Body of pancreas (tissue), 4 donors: ENCODE measurements at regions not wholly inside any gene's neighbourhood (a gene's known extent, or its start where the extent isn't known, plus 50 kb on each side); places are given as distances from the start of the nearest gene placed in this dataset.

ENCODE experiments used
- ATAC-seq: fragments of 150-250 bp; one replicate; pipeline ENCODE4 v1.9.1; 2016
- DNase-seq, 4 donors: peaks; one replicate each; pipeline ENCODE4 v3.0.0-alpha.2; 2019
- H3K27ac ChIP-seq, 4 donors: fragments of 200-600 bp; sonication (generic); 1 replicate in 3 of 4; 2 replicates in 1 of 4; pipeline versions ENCODE4 v1.5.1 to v1.6.1; 2016 to 2019; ENCODE audit warnings: mild to moderate bottlenecking in 1 of 4, mixed read lengths in 1 of 4, moderate library complexity in 1 of 4
- H3K27me3 ChIP-seq, 2 donors: fragments of 200-600 bp; sonication (generic); one replicate each; pipeline ENCODE4 v1.6.0; 2016; ENCODE audit warnings: mild to moderate bottlenecking in 1 of 2
- H3K36me3 ChIP-seq, 2 donors: fragments of 200-600 bp; sonication (generic); replicated peaks in 1 of 2; 2 replicates each; pipeline ENCODE4 v1.5.1; 2016; ENCODE audit warnings: low read depth in 2 of 2; ENCODE audit not compliant: insufficient read depth in 1 of 2
- H3K4me1 ChIP-seq: fragments of 200-600 bp; sonication (generic); one replicate; pipeline ENCODE4 v1.6.0; 2016
- H3K4me3 ChIP-seq, 2 donors: fragments of 200-600 bp; sonication (generic); 1 replicate in 1 of 2; 2 replicates in 1 of 2; pipeline ENCODE4 v1.5.1; 2016 to 2019
- H3K9me3 ChIP-seq, 3 donors: fragments of 200-600 bp; sonication (generic); 1 replicate in 2 of 3; 2 replicates in 1 of 3; pipeline ENCODE4 v1.5.1; 2016
- POLR2A ChIP-seq, 3 donors: fragments of 450-650 bp; IDR thresholded peaks; one replicate each; pipeline ENCODE4 v1.6.1; 2016; ENCODE audit warnings: antibody characterized with exemption in 3 of 3, mild to moderate bottlenecking in 2 of 3
- WGBS, 2 donors: methylation state at CpG; one replicate each; pipeline ENCODE4 v1.1.5; 2017; 5-methylcytosine and 5-hydroxymethylcytosine counted together
- intact Hi-C: fragments of 100-400 bp; cut with DNase I; formaldehyde crosslinking; loops from one replicate; pipeline ENCODE4 v1.15.1; 2023
- TF ChIP-seq, protein P1 (sequence below), 7 experiments: fragments of 450-650 bp in 4 of 7; fragments of 200-600 bp in 3 of 7; sonication (generic) in 3 of 7; IDR thresholded peaks; one replicate each; pipeline ENCODE4 v1.5.1; 2016 to 2019; ENCODE audit warnings: antibody characterized with exemption in 7 of 7

DNA sequence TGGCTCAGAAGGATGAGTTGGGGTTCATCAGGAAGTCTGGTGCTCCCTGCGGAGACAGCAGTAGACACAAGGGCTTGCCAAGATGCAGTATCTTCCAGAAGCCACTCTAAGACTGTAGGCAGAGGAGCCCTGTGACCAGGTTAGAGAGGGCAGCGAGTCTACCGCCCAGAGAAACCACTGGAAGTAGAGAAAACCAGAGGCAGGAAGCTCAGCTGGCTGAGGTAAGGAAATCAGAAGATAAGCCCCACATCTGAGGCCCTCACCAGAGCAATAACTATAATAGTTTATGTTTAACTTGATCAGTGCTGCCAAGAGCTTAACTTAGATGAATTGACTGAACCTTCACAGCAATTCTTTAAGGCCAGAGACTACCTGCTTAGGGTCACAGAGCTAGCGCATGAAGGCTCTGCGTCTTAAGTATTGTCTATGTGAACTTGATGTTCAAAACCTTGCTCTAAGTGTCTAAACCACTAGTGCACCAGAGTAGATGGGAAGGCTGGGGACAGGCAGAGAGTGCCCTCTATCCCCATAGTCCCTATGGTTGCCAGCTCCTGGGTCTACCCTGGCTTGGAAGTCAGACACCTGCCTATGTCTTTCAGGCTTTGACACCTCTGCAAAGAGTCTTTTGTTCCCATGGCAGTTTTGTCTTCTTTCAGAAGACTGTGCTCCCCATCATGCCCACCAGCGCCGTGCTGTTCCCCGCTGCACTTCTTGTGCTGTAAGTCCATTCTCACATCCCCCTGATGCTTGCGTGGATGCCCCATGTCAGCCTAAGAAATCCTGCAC lies 228.2 kb upstream of the KLF4 start:
- intact Hi-C loops = no loop called here
- ATAC-seq = no peak
- Histone ChIP-seq H3K36me3 (no peaks in the 10 kb centered on the region), H3K9me3 (no peaks in the 10 kb centered on the region), H3K27me3 (no peaks in the 10 kb centered on the region), H3K4me1 (peaks cover 7% of the 10 kb centered on the region), H3K27ac (no peak overlapping the region), H3K4me3 (no peak overlapping the region)
- DNase-seq = no peak
- TF ChIP-seq, protein P1, sequence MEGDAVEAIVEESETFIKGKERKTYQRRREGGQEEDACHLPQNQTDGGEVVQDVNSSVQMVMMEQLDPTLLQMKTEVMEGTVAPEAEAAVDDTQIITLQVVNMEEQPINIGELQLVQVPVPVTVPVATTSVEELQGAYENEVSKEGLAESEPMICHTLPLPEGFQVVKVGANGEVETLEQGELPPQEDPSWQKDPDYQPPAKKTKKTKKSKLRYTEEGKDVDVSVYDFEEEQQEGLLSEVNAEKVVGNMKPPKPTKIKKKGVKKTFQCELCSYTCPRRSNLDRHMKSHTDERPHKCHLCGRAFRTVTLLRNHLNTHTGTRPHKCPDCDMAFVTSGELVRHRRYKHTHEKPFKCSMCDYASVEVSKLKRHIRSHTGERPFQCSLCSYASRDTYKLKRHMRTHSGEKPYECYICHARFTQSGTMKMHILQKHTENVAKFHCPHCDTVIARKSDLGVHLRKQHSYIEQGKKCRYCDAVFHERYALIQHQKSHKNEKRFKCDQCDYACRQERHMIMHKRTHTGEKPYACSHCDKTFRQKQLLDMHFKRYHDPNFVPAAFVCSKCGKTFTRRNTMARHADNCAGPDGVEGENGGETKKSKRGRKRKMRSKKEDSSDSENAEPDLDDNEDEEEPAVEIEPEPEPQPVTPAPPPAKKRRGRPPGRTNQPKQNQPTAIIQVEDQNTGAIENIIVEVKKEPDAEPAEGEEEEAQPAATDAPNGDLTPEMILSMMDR (IDR thresholded peaks at IDR 0.05) = no peak
- no peak for TF ChIP-seq POLR2A (IDR thresholded peaks at IDR 0.05)
- WGBS, 2 donors = 73 to 82% methylated on average over 9 of the region's 9 CpGs

DNA sequence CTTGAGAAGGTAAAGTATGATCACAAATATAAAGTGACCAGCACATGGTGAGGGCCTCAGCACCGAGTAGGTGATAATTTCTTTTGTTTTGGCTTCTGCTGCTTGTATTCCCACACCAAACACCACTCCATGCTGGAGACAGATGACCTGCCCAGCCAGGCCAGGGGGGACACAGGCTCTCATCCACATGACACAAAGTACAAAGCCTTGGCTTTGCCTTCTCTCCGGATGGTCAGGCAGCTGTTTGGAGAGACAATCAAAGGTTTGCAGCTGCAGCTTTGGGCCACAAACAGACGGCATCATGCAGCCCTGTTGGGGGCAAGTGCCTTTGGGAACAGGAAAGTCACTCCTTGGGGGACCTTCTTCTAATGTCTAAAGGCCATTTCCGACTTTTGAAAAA lies 226.2 kb upstream of the KLF4 start:
- H3K4me1 ChIP-seq = peaks cover 7% of the 10 kb centered on the region
- WGBS, 2 donors = 51 to 61% methylated on average over 4 of the region's 4 CpGs
- H3K9me3 ChIP-seq = no peaks in the 10 kb centered on the region
- H3K27me3 ChIP-seq = no peaks in the 10 kb centered on the region
- H3K27ac ChIP-seq = no peak overlapping the region
- TF ChIP-seq POLR2A (IDR thresholded peaks at IDR 0.05) = no peak
- TF ChIP-seq, protein P1 (IDR thresholded peaks at IDR 0.05) = no peak
- no peak for DNase-seq
- no peak for ATAC-seq
- intact Hi-C loops = no loop called here
- no peak overlapping the region for H3K4me3 ChIP-seq
- no peaks in the 10 kb centered on the region for H3K36me3 ChIP-seq

DNA sequence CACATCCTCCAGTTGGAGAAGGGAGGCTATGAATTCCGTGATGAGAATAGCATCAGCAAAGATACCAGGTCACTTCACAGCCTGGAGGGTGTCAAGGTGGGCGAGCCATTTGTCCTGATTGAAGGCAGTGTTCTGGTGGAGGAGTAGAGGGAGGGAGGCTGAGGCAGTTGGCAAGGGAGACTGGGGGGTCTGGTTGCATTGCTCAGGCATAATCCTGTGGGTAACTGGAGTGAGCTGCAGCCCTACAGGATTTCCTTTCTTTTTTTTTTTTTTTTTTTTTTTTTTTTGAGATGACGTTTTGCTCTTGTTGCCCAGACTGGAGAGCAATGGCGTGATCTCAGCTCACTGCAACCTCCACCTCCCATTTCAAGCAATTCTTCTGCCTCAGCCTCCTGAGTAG lies 223.9 kb upstream of the KLF4 start:
- 47 to 57% methylated on average over 4 of the region's 4 CpGs for WGBS, 2 donors
- intact Hi-C loops = no loop called here
- no peaks in the 10 kb centered on the region for H3K36me3 ChIP-seq
- no peaks in the 10 kb centered on the region for H3K9me3 ChIP-seq
- H3K27ac ChIP-seq = no peak overlapping the region
- peaks cover 0 to 4% of the 10 kb centered on the region in 2 donors for H3K27me3 ChIP-seq
- ATAC-seq = no peak
- no peak for TF ChIP-seq POLR2A (IDR thresholded peaks at IDR 0.05)
- TF ChIP-seq, protein P1 (IDR thresholded peaks at IDR 0.05) = no peak
- no peak for DNase-seq
- peaks cover 7% of the 10 kb centered on the region for H3K4me1 ChIP-seq
- no peak overlapping the region for H3K4me3 ChIP-seq

DNA sequence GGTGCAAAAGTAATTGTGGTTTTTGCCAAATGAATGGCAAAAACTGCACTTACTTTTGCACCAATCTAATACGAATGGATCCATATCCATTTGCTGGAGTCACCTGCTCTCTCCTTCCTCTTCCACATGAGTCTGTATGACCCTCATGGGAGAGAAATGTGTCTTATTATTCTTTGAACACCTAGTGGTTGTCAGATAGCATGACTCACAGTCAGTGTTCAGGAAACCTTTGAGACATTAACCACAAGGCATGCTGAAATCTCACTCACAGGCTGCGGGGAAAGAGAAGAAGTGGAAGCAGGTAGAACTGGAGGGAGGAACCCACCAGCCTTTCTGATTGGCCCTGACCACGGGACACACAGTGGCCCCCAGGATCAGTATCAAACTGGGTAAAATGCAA lies 222.8 kb upstream of the KLF4 start:
- no peak overlapping the region for H3K27ac ChIP-seq
- DNase-seq = no peak

More for the DNA sequence above, 222.8 kb upstream of the KLF4 start:
- 42 to 55% methylated on average over 3 of the region's 3 CpGs for WGBS, 2 donors
- intact Hi-C loops = no loop called here
- peaks cover 0 to 4% of the 10 kb centered on the region in 2 donors for H3K27me3 ChIP-seq
- no peak overlapping the region for H3K4me3 ChIP-seq
- H3K36me3 ChIP-seq = no peaks in the 10 kb centered on the region
- no peak for TF ChIP-seq POLR2A (IDR thresholded peaks at IDR 0.05)
- TF ChIP-seq, protein P1 (IDR thresholded peaks at IDR 0.05) = no peak
- no peak for ATAC-seq
- H3K4me1 ChIP-seq = peaks cover 2% of the 10 kb centered on the region
- H3K9me3 ChIP-seq = no peaks in the 10 kb centered on the region
